ENCODE measurements at regions not wholly inside any gene's neighbourhood (a gene's known extent, or its start where the extent isn't known, plus 50 kb on each side); places are given as distances from the start of the nearest gene placed in this dataset.
A peak's percentile ranks its signal among the peaks of the same experiment; 100 is the strongest.

- no peak for TF ChIP-seq CTCF (IDR thresholded peaks at IDR 0.05)
- peak; percentile 98 for ATAC-seq (ENCODE audit: low FRiP score)
- peak; percentile 72 for DNase-seq (ENCODE audit: low spot score)
These were observed 59.1 kb downstream of the ZNF467 start for GRCh38 chr7:149714081-149714909.

GRCh38 chr7:149713731-149714068, 59.7 kb downstream of the ZNF467 start:
- DNase-seq (ENCODE audit: low spot score) = no peak
- TF ChIP-seq CTCF (IDR thresholded peaks at IDR 0.05) = no peak
- ATAC-seq (ENCODE audit: low FRiP score) = no peak

- no peak for ATAC-seq (ENCODE audit: low FRiP score)
- no peak for TF ChIP-seq CTCF (IDR thresholded peaks at IDR 0.05)
- DNase-seq (ENCODE audit: low spot score) = no peak
These were observed 60.2 kb downstream of the ZNF467 start for GRCh38 chr7:149713061-149713730.

GRCh38 chr7:149708026-149708425, 65.4 kb downstream of the ZNF467 start:
- TF ChIP-seq CTCF (IDR thresholded peaks at IDR 0.05) = no peak
- no peak for ATAC-seq (ENCODE audit: low FRiP score)
- no peak for DNase-seq (ENCODE audit: low spot score)

GRCh38 chr7:149707448-149707886, 65.9 kb downstream of the ZNF467 start:
- DNase-seq (ENCODE audit: low spot score) (no peak), ATAC-seq (ENCODE audit: low FRiP score) (no peak)
- no peak for TF ChIP-seq CTCF (IDR thresholded peaks at IDR 0.05)

GRCh38 chr7:149706398-149706797, 67.0 kb downstream of the ZNF467 start:
- ATAC-seq (ENCODE audit: low FRiP score) (no peak), DNase-seq (ENCODE audit: low spot score) (no peak)
- TF ChIP-seq CTCF (IDR thresholded peaks at IDR 0.05) = no peak

- DNase-seq (ENCODE audit: low spot score) = no peak
- ATAC-seq (ENCODE audit: low FRiP score) = no peak
- TF ChIP-seq CTCF (IDR thresholded peaks at IDR 0.05) = no peak
These were observed 68.9 kb downstream of the ZNF467 start for GRCh38 chr7:149704507-149704906.
